H9 (cell line): ENCODE measurements at regions not wholly inside any gene's neighbourhood (a gene's known extent, or its start where the extent isn't known, plus 50 kb on each side); places are given as distances from the start of the nearest gene placed in this dataset.

ENCODE experiments used
- DNase-seq: peaks from one replicate; pipeline ENCODE4 v3.0.0-alpha.2; 2017
- H2AFZ ChIP-seq: one replicate; pipeline ENCODE4 v1.6.1; 2013; ENCODE audit warnings: mild to moderate bottlenecking, low read length, control low read depth, moderate library complexity
- H2AK5ac ChIP-seq: 2 replicates; pipeline ENCODE4 v1.6.1; 2013; ENCODE audit warnings: low read length, control low read depth, mixed read lengths; ENCODE audit not compliant: insufficient read length
- H2BK120ac ChIP-seq: one replicate; pipeline ENCODE4 v1.6.1; 2013; ENCODE audit warnings: low read depth, mild to moderate bottlenecking, low read length, control low read depth, inconsistent platforms; ENCODE audit not compliant: poor library complexity, severe bottlenecking
- H2BK12ac ChIP-seq: 2 replicates; pipeline ENCODE4 v1.6.1; 2013; ENCODE audit warnings: low read length, control low read depth, mixed read lengths, low read depth; ENCODE audit not compliant: insufficient read length
- H2BK15ac ChIP-seq: 2 replicates; pipeline ENCODE4 v1.6.1; 2013; ENCODE audit warnings: low read depth, low read length, control low read depth
- H2BK20ac ChIP-seq: one replicate; pipeline ENCODE4 v1.6.1; 2013; ENCODE audit warnings: low read depth, mild to moderate bottlenecking, low read length, control low read depth, inconsistent platforms; ENCODE audit not compliant: poor library complexity, severe bottlenecking
- H2BK5ac ChIP-seq: 2 replicates; pipeline ENCODE4 v1.6.1; 2013; ENCODE audit warnings: low read length, control low read depth, mixed read lengths; ENCODE audit not compliant: insufficient read length
- H3K14ac ChIP-seq: 2 replicates; pipeline ENCODE4 v1.6.1; 2013; ENCODE audit warnings: low read length, control low read depth; ENCODE audit not compliant: insufficient read depth
- H3K18ac ChIP-seq: 2 replicates; pipeline ENCODE4 v1.6.1; 2013; ENCODE audit warnings: low read depth, mild to moderate bottlenecking, mixed read lengths, low read length, control low read depth; ENCODE audit not compliant: insufficient read length
- H3K23ac ChIP-seq: 2 replicates; pipeline ENCODE4 v1.6.1; 2013; ENCODE audit warnings: low read length, control low read depth, mixed read lengths, low read depth; ENCODE audit not compliant: insufficient read length
- H3K23me2 ChIP-seq: 2 replicates; pipeline ENCODE4 v1.6.1; 2013; ENCODE audit warnings: low read depth, mild to moderate bottlenecking, mixed read lengths, low read length, control low read depth; ENCODE audit not compliant: insufficient read length, poor library complexity, severe bottlenecking
- H3K27ac ChIP-seq: 2 replicates; pipeline ENCODE4 v1.5.1; 2013; ENCODE audit warnings: low read length, control low read depth, mixed read lengths, low read depth; ENCODE audit not compliant: insufficient read length
- H3K27me3 ChIP-seq: 2 replicates; pipeline ENCODE4 v1.6.1; 2013; ENCODE audit warnings: low read length, control low read depth, inconsistent platforms; ENCODE audit not compliant: insufficient read depth
- H3K4ac ChIP-seq: 2 replicates; pipeline ENCODE4 v1.6.1; 2013; ENCODE audit warnings: low read depth, mild to moderate bottlenecking, control low read depth, inconsistent platforms, low read length, moderate library complexity
- H3K4me1 ChIP-seq: 2 replicates; pipeline ENCODE4 v1.6.1; 2013; ENCODE audit warnings: low read length, control low read depth, inconsistent platforms; ENCODE audit not compliant: insufficient read depth
- H3K4me2 ChIP-seq: 2 replicates; pipeline ENCODE4 v1.6.1; 2013; ENCODE audit warnings: low read length, control low read depth, mixed read lengths; ENCODE audit not compliant: insufficient read length, insufficient read depth
- H3K56ac ChIP-seq: 2 replicates; pipeline ENCODE4 v1.6.1; 2013; ENCODE audit warnings: low read depth, mild to moderate bottlenecking, mixed read lengths, low read length, control low read depth; ENCODE audit not compliant: insufficient read length
- H3K79me1 ChIP-seq: 2 replicates; pipeline ENCODE4 v1.6.1; 2013; ENCODE audit warnings: low read depth, mild to moderate bottlenecking, moderate library complexity, low read length, control low read depth, inconsistent platforms; ENCODE audit not compliant: insufficient read depth, poor library complexity, severe bottlenecking
- H3K79me2 ChIP-seq: 2 replicates; pipeline ENCODE4 v1.6.1; 2013; ENCODE audit warnings: low read length, control low read depth, inconsistent platforms; ENCODE audit not compliant: insufficient read depth
- H3K9ac ChIP-seq: 2 replicates; pipeline ENCODE4 v1.6.1; 2013; ENCODE audit warnings: low read length, control low read depth, mixed read lengths; ENCODE audit not compliant: insufficient read length; ENCODE audit errors: extremely low read depth
- H3K9me3 ChIP-seq: one replicate; pipeline ENCODE4 v1.6.1; 2013; ENCODE audit warnings: low read depth, low read length, inconsistent platforms; ENCODE audit not compliant: control insufficient read depth
- H3T11ph ChIP-seq: one replicate; pipeline ENCODE4 v1.6.1; 2013; ENCODE audit warnings: mild to moderate bottlenecking, low read length, control low read depth, inconsistent platforms
- H4K20me1 ChIP-seq: one replicate; pipeline ENCODE4 v1.6.1; 2013; ENCODE audit not compliant: control insufficient read depth, insufficient read length, insufficient read depth
- H4K5ac ChIP-seq: 2 replicates; pipeline ENCODE4 v1.6.1; 2013; ENCODE audit warnings: low read depth, mild to moderate bottlenecking, mixed read lengths, low read length, control low read depth; ENCODE audit not compliant: insufficient read length
- H4K8ac ChIP-seq: replicated peaks from 2 replicates; pipeline ENCODE4 v1.6.1; 2013; ENCODE audit warnings: low read length, control low read depth, mixed read lengths, low read depth; ENCODE audit not compliant: insufficient read length
- H4K91ac ChIP-seq: 2 replicates; pipeline ENCODE4 v1.6.1; 2013; ENCODE audit warnings: low read depth, mild to moderate bottlenecking, moderate library complexity, mixed read lengths, low read length, control low read depth; ENCODE audit not compliant: insufficient read length
- H3K27ac Mint-ChIP-seq, 3 experiments: 2 replicates in 2 of 3; 3 replicates in 1 of 3; pipeline ENCODE4 v1.8.0; 2020 to 2021; ENCODE audit warnings: mixed read lengths in 3 of 3, mild to moderate bottlenecking in 1 of 3, moderate library complexity in 1 of 3
- H3K27me3 Mint-ChIP-seq: 2 replicates; pipeline ENCODE4 v1.8.0; 2021; ENCODE audit warnings: low read depth, mild to moderate bottlenecking, moderate library complexity, mixed read lengths
- H3K36me3 Mint-ChIP-seq, 3 experiments: 2 replicates in 2 of 3; 3 replicates in 1 of 3; pipeline ENCODE4 v1.8.0; 2020 to 2021; ENCODE audit warnings: low read depth in 3 of 3, mixed read lengths in 3 of 3; ENCODE audit not compliant: insufficient read depth in 1 of 3
- H3K4me1 Mint-ChIP-seq, 2 experiments: 2 replicates each; pipeline ENCODE4 v1.8.0; 2020; ENCODE audit warnings: mixed read lengths in 2 of 2
- H3K4me3 Mint-ChIP-seq, 2 experiments: 2 replicates in 1 of 2; 3 replicates in 1 of 2; pipeline ENCODE4 v1.8.0; 2020 to 2021; ENCODE audit warnings: mild to moderate bottlenecking in 2 of 2, mixed read lengths in 2 of 2, moderate library complexity in 1 of 2
- H3K9me3 Mint-ChIP-seq, 2 experiments: 2 replicates in 1 of 2; 3 replicates in 1 of 2; pipeline ENCODE4 v1.8.0; 2020; ENCODE audit warnings: mild to moderate bottlenecking in 2 of 2, mixed read lengths in 2 of 2, moderate library complexity in 1 of 2
- CTCF ChIP-seq: fragments of 200-600 bp; sonication (generic); conservative IDR thresholded peaks from 3 replicates; pipeline ENCODE4 v1.8.0; 2021; ENCODE audit warnings: antibody characterized with exemption, mild to moderate bottlenecking
- WGBS: extraction: QIAGEN DNeasy Blood & Tissue Kit; methylation state at CpG from one replicate; pipeline ENCODE4 v1.1.7; 2013; ENCODE audit warnings: missing lambda C conversion rate, low lambda C conversion rate, mixed read lengths; ENCODE audit not compliant: insufficient read length; ENCODE audit errors: extremely low coverage; 5-methylcytosine and 5-hydroxymethylcytosine counted together

- Histone ChIP-seq H3K79me1 (no peaks in the 10 kb centered on the region), H3K56ac (no peak overlapping the region), H3K27ac (no peak overlapping the region), H2BK15ac (no peak overlapping the region), H2BK5ac (no peak overlapping the region), H2BK20ac (no peak overlapping the region), H2BK120ac (no peak overlapping the region), H2AK5ac (no peak overlapping the region), H3T11ph (no peak overlapping the region), H2AFZ (no peak overlapping the region), H4K91ac (no peak overlapping the region), H3K4me2 (no peak overlapping the region), H3K14ac (no peak overlapping the region; the same call in 1 of the 2 replicates), H4K20me1 (no peaks in the 10 kb centered on the region), H4K5ac (no peak overlapping the region), H2BK12ac (no peak overlapping the region), H4K8ac (no peak overlapping the region), H3K23me2 (no peaks in the 10 kb centered on the region), H3K18ac (no peak overlapping the region), H3K9me3 (no peaks in the 10 kb centered on the region), H3K27me3 (no peaks in the 10 kb centered on the region), H3K4ac (no peak overlapping the region), H3K9ac (no peak overlapping the region), H3K23ac (no peak overlapping the region), H3K79me2 (no peaks in the 10 kb centered on the region), H3K4me1 (peaks cover 10% of the 10 kb centered on the region)
- WGBS, result no CpG with 5 or more reads among the region's 3 CpGs
- Mint-ChIP-seq H3K4me1 (peaks cover 12 to 13% of the 10 kb centered on the region in 2 experiments), H3K27ac (no peak overlapping the region; a peak in 1 of 7 replicates), H3K4me3 (no peak overlapping the region), H3K9me3 (no peaks in the 10 kb centered on the region), H3K27me3 (no peaks in the 10 kb centered on the region), H3K36me3 (no peaks in the 10 kb centered on the region)
- DNase-seq, result no peak
- no peak for TF ChIP-seq CTCF
These were observed 147.0 kb upstream of the MIR17HG start for GRCh38 chr13:91200486-91200885.
